ENCODE measurements at regions not wholly inside any gene's neighbourhood (a gene's known extent, or its start where the extent isn't known, plus 50 kb on each side); places are given as distances from the start of the nearest gene placed in this dataset.

- peaks cover under 1% of the 10 kb centered on the region; the same call in 1 of the 2 replicates for H3K9me3 ChIP-seq (ENCODE audit: insufficient read depth, low read length)
- no peaks in the 10 kb centered on the region for H3K36me3 ChIP-seq (ENCODE audit: insufficient read depth, insufficient read length, low read length)
- no peak overlapping the region for H3K4me3 ChIP-seq (ENCODE audit: insufficient read length, low read depth)
- DNase-seq (ENCODE audit: low read depth, low spot score) = no peak
- no peaks in the 10 kb centered on the region for H3K27me3 ChIP-seq (ENCODE audit: insufficient read depth, insufficient read length)
- no peak overlapping the region for H3K9ac ChIP-seq (ENCODE audit: insufficient read length, low read depth)
- no peaks in the 10 kb centered on the region for H3K4me1 ChIP-seq (ENCODE audit: insufficient read depth, insufficient read length)
- TF ChIP-seq ZNF274 (IDR thresholded peaks at IDR 0.05; ENCODE audit: low read depth, low read length) = no peak
- TF ChIP-seq SUZ12 (IDR thresholded peaks at IDR 0.05; ENCODE audit: extremely low read depth, insufficient read depth, insufficient read length) = no peak
- no peak for TF ChIP-seq YY1 (IDR thresholded peaks at IDR 0.05; ENCODE audit: insufficient read depth, insufficient read length)
Observed at GRCh38 chr7:98518159-98518947, 98.7 kb upstream of the NPTX2 start.

- Histone ChIP-seq H3K36me3 (ENCODE audit: insufficient read depth, insufficient read length, low read length) (no peaks in the 10 kb centered on the region), H3K4me1 (ENCODE audit: insufficient read depth, insufficient read length) (no peaks in the 10 kb centered on the region), H3K27me3 (ENCODE audit: insufficient read depth, insufficient read length) (no peaks in the 10 kb centered on the region), H3K4me3 (ENCODE audit: insufficient read length, low read depth) (no peak overlapping the region), H3K9ac (ENCODE audit: insufficient read length, low read depth) (no peak overlapping the region), H3K9me3 (ENCODE audit: insufficient read depth, low read length) (no peaks in the 10 kb centered on the region)
- TF ChIP-seq YY1 (IDR thresholded peaks at IDR 0.05; ENCODE audit: insufficient read depth, insufficient read length) (no peak), ZNF274 (IDR thresholded peaks at IDR 0.05; ENCODE audit: low read depth, low read length) (no peak), SUZ12 (IDR thresholded peaks at IDR 0.05; ENCODE audit: extremely low read depth, insufficient read depth, insufficient read length) (no peak)
- no peak for DNase-seq (ENCODE audit: low read depth, low spot score)
Observed at GRCh38 chr7:98515201-98515600, 101.9 kb upstream of the NPTX2 start.

GRCh38 chr7:98514211-98515031 is 102.7 kb upstream of the NPTX2 start:
- no peaks in the 10 kb centered on the region for H3K27me3 ChIP-seq (ENCODE audit: insufficient read depth, insufficient read length)
- TF ChIP-seq SUZ12 (IDR thresholded peaks at IDR 0.05; ENCODE audit: extremely low read depth, insufficient read depth, insufficient read length) = no peak
- TF ChIP-seq ZNF274 (IDR thresholded peaks at IDR 0.05; ENCODE audit: low read depth, low read length) = no peak
- H3K4me3 ChIP-seq (ENCODE audit: insufficient read length, low read depth) = no peak overlapping the region
- no peaks in the 10 kb centered on the region for H3K36me3 ChIP-seq (ENCODE audit: insufficient read depth, insufficient read length, low read length)
- H3K9ac ChIP-seq (ENCODE audit: insufficient read length, low read depth) = no peak overlapping the region
- no peak for DNase-seq (ENCODE audit: low read depth, low spot score)
- no peaks in the 10 kb centered on the region for H3K4me1 ChIP-seq (ENCODE audit: insufficient read depth, insufficient read length)
- H3K9me3 ChIP-seq (ENCODE audit: insufficient read depth, low read length) = no peaks in the 10 kb centered on the region

GRCh38 chr7:98511175-98511574 is 105.9 kb upstream of the NPTX2 start:
- no peak for DNase-seq (ENCODE audit: low read depth, low spot score)
- Histone ChIP-seq H3K4me1 (ENCODE audit: insufficient read depth, insufficient read length) (no peaks in the 10 kb centered on the region), H3K27me3 (ENCODE audit: insufficient read depth, insufficient read length) (no peaks in the 10 kb centered on the region), H3K9me3 (ENCODE audit: insufficient read depth, low read length) (no peaks in the 10 kb centered on the region), H3K36me3 (ENCODE audit: insufficient read depth, insufficient read length, low read length) (no peaks in the 10 kb centered on the region), H3K4me3 (ENCODE audit: insufficient read length, low read depth) (no peak overlapping the region), H3K9ac (ENCODE audit: insufficient read length, low read depth) (no peak overlapping the region)
- TF ChIP-seq YY1 (IDR thresholded peaks at IDR 0.05; ENCODE audit: insufficient read depth, insufficient read length) = no peak
- TF ChIP-seq ZNF274 (IDR thresholded peaks at IDR 0.05; ENCODE audit: low read depth, low read length) = no peak
- no peak for TF ChIP-seq SUZ12 (IDR thresholded peaks at IDR 0.05; ENCODE audit: extremely low read depth, insufficient read depth, insufficient read length)

- Histone ChIP-seq H3K9me3 (ENCODE audit: insufficient read depth, low read length) (no peaks in the 10 kb centered on the region), H3K4me3 (ENCODE audit: insufficient read length, low read depth) (no peak overlapping the region), H3K36me3 (ENCODE audit: insufficient read depth, insufficient read length, low read length) (no peaks in the 10 kb centered on the region), H3K27me3 (ENCODE audit: insufficient read depth, insufficient read length) (no peaks in the 10 kb centered on the region), H3K4me1 (ENCODE audit: insufficient read depth, insufficient read length) (no peaks in the 10 kb centered on the region), H3K9ac (ENCODE audit: insufficient read length, low read depth) (no peak overlapping the region)
- TF ChIP-seq ZNF274 (IDR thresholded peaks at IDR 0.05; ENCODE audit: low read depth, low read length) (no peak), YY1 (IDR thresholded peaks at IDR 0.05; ENCODE audit: insufficient read depth, insufficient read length) (no peak), SUZ12 (IDR thresholded peaks at IDR 0.05; ENCODE audit: extremely low read depth, insufficient read depth, insufficient read length) (no peak)
- DNase-seq (ENCODE audit: low read depth, low spot score) = no peak
Observed at GRCh38 chr7:98509836-98510235, 107.2 kb upstream of the NPTX2 start.

GRCh38 chr7:98506471-98506870 is 105.6 kb upstream of the BAIAP2L1 start:
- Histone ChIP-seq H3K27me3 (ENCODE audit: insufficient read depth, insufficient read length) (no peaks in the 10 kb centered on the region), H3K36me3 (ENCODE audit: insufficient read depth, insufficient read length, low read length) (no peaks in the 10 kb centered on the region), H3K4me1 (ENCODE audit: insufficient read depth, insufficient read length) (no peaks in the 10 kb centered on the region), H3K9ac (ENCODE audit: insufficient read length, low read depth) (no peak overlapping the region), H3K9me3 (ENCODE audit: insufficient read depth, low read length) (no peaks in the 10 kb centered on the region), H3K4me3 (ENCODE audit: insufficient read length, low read depth) (no peak overlapping the region)
- no peak for DNase-seq (ENCODE audit: low read depth, low spot score)
- TF ChIP-seq SUZ12 (IDR thresholded peaks at IDR 0.05; ENCODE audit: extremely low read depth, insufficient read depth, insufficient read length) (no peak), ZNF274 (IDR thresholded peaks at IDR 0.05; ENCODE audit: low read depth, low read length) (no peak), YY1 (IDR thresholded peaks at IDR 0.05; ENCODE audit: insufficient read depth, insufficient read length) (no peak)

GRCh38 chr7:98500764-98501163 is 99.9 kb upstream of the BAIAP2L1 start:
- peaks cover 17% of the 10 kb centered on the region for H3K9me3 ChIP-seq (ENCODE audit: insufficient read depth, low read length)
- H3K27me3 ChIP-seq (ENCODE audit: insufficient read depth, insufficient read length) = no peaks in the 10 kb centered on the region
- H3K4me3 ChIP-seq (ENCODE audit: insufficient read length, low read depth) = no peak overlapping the region
- H3K36me3 ChIP-seq (ENCODE audit: insufficient read depth, insufficient read length, low read length) = no peaks in the 10 kb centered on the region
- no peak for DNase-seq (ENCODE audit: low read depth, low spot score)
- no peaks in the 10 kb centered on the region for H3K4me1 ChIP-seq (ENCODE audit: insufficient read depth, insufficient read length)
- TF ChIP-seq YY1 (IDR thresholded peaks at IDR 0.05; ENCODE audit: insufficient read depth, insufficient read length) (no peak), ZNF274 (IDR thresholded peaks at IDR 0.05; ENCODE audit: low read depth, low read length) (no peak), SUZ12 (IDR thresholded peaks at IDR 0.05; ENCODE audit: extremely low read depth, insufficient read depth, insufficient read length) (no peak)
- H3K9ac ChIP-seq (ENCODE audit: insufficient read length, low read depth) = no peak overlapping the region
